HL-60 (cell line): ENCODE measurements at regions not wholly inside any gene's neighbourhood (a gene's known extent, or its start where the extent isn't known, plus 50 kb on each side); places are given as distances from the start of the nearest gene placed in this dataset.

Experiments
- CTCF ChIP-seq: IDR thresholded peaks from one replicate; pipeline ENCODE4 v1.5.1; 2011; ENCODE audit warnings: low read length, control low read depth, inconsistent platforms; ENCODE audit not compliant: insufficient read depth
- GABPA ChIP-seq: IDR thresholded peaks from 2 replicates; pipeline ENCODE4 v1.6.1; 2012; ENCODE audit warnings: low read depth
- POLR2AphosphoS5 ChIP-seq: IDR thresholded peaks from 2 replicates; pipeline ENCODE4 v1.6.1; 2012; ENCODE audit warnings: low read depth
- TF ChIP-seq, protein P1 (sequence below): IDR thresholded peaks from 2 replicates; pipeline ENCODE4 v1.6.1; 2012; ENCODE audit warnings: low read depth; ENCODE audit not compliant: insufficient replicate concordance

GRCh38 chr20:50395914-50396488, 114.2 kb upstream of the PTPN1 start:
- TF ChIP-seq CTCF (no peak), POLR2AphosphoS5 (no peak), GABPA (no peak)
- TF ChIP-seq, protein P1, sequence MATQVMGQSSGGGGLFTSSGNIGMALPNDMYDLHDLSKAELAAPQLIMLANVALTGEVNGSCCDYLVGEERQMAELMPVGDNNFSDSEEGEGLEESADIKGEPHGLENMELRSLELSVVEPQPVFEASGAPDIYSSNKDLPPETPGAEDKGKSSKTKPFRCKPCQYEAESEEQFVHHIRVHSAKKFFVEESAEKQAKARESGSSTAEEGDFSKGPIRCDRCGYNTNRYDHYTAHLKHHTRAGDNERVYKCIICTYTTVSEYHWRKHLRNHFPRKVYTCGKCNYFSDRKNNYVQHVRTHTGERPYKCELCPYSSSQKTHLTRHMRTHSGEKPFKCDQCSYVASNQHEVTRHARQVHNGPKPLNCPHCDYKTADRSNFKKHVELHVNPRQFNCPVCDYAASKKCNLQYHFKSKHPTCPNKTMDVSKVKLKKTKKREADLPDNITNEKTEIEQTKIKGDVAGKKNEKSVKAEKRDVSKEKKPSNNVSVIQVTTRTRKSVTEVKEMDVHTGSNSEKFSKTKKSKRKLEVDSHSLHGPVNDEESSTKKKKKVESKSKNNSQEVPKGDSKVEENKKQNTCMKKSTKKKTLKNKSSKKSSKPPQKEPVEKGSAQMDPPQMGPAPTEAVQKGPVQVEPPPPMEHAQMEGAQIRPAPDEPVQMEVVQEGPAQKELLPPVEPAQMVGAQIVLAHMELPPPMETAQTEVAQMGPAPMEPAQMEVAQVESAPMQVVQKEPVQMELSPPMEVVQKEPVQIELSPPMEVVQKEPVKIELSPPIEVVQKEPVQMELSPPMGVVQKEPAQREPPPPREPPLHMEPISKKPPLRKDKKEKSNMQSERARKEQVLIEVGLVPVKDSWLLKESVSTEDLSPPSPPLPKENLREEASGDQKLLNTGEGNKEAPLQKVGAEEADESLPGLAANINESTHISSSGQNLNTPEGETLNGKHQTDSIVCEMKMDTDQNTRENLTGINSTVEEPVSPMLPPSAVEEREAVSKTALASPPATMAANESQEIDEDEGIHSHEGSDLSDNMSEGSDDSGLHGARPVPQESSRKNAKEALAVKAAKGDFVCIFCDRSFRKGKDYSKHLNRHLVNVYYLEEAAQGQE: no peak
